Transverse colon (tissue), 4 donors: ENCODE measurements at regions not wholly inside any gene's neighbourhood (a gene's known extent, or its start where the extent isn't known, plus 50 kb on each side); places are given as distances from the start of the nearest gene placed in this dataset.

Source experiments
- DNase-seq: peaks from one replicate; pipeline ENCODE4 v3.0.0-alpha.2; 2019
- H3K27ac ChIP-seq, 4 donors: fragments of 200-600 bp; sonication (generic); 2 replicates each; pipeline ENCODE4 v1.5.1; 2016 to 2018; ENCODE audit warnings: inconsistent platforms in 4 of 4
- H3K27me3 ChIP-seq: fragments of 200-600 bp; sonication (generic); 2 replicates; pipeline ENCODE4 v1.5.1; 2017; ENCODE audit warnings: inconsistent platforms
- H3K36me3 ChIP-seq, 4 donors: fragments of 200-600 bp; sonication (generic); 2 replicates each; pipeline ENCODE4 v1.5.1; 2017 to 2019; ENCODE audit warnings: inconsistent platforms in 4 of 4
- H3K4me1 ChIP-seq, 4 donors: fragments of 200-600 bp; sonication (generic); 2 replicates each; pipeline ENCODE4 v1.5.1; 2017 to 2020; ENCODE audit warnings: inconsistent platforms in 4 of 4
- H3K4me3 ChIP-seq, 4 donors: fragments of 200-600 bp; sonication (generic); 1 replicate in 1 of 4; 2 replicates in 3 of 4; pipeline versions ENCODE4 v1.5.1 to v1.6.1; 2017 to 2019; ENCODE audit warnings: inconsistent platforms in 4 of 4
- H3K9me3 ChIP-seq, 2 donors: fragments of 200-600 bp; sonication (generic); 2 replicates each; pipeline ENCODE4 v1.5.1; 2017 to 2019; ENCODE audit warnings: inconsistent platforms in 2 of 2
- CTCF ChIP-seq, 5 experiments: fragments of 200-600 bp in 3 of 5; fragments of 450-650 bp in 2 of 5; sonication (generic) in 3 of 5; IDR thresholded peaks; 1 replicate in 2 of 5; 2 replicates in 3 of 5; pipeline ENCODE4 v1.5.1; 2016 to 2017; ENCODE audit warnings: antibody characterized with exemption in 5 of 5, inconsistent platforms in 3 of 5, mild to moderate bottlenecking in 2 of 5, moderate library complexity in 1 of 5
- EP300 ChIP-seq: sonication (generic); formaldehyde crosslinking; IDR thresholded peaks from one replicate; pipeline ENCODE4 v1.6.1; 2017; ENCODE audit warnings: antibody characterized with exemption, low read depth
- POLR2A ChIP-seq: fragments of 450-650 bp; IDR thresholded peaks from one replicate; pipeline ENCODE4 v1.6.1; 2016; ENCODE audit warnings: antibody characterized with exemption, mild to moderate bottlenecking, moderate library complexity
- POLR2AphosphoS5 ChIP-seq, 3 donors: sonication (generic); formaldehyde crosslinking; IDR thresholded peaks; one replicate each; pipeline ENCODE4 v1.6.1; 2016; ENCODE audit warnings: antibody characterized with exemption in 3 of 3
- WGBS, 2 donors: methylation state at CpG; one replicate each; pipeline ENCODE4 v1.1.5; 2018; ENCODE audit warnings: low coverage in 1 of 2; 5-methylcytosine and 5-hydroxymethylcytosine counted together
- in situ Hi-C, 4 donors: fragments of 200-750 bp; cut with MboI; loops; one replicate each; pipeline versions ENCODE4 v1.15.0 to v1.15.1; 2017; ENCODE audit warnings: low sequenced_read_pairs in 3 of 4, low pct_ligation_motif_present in 1 of 4, low pct_unique_long_range_greater_than_20kb in 1 of 4
- intact Hi-C: fragments of 100-400 bp; cut with DNase I; formaldehyde crosslinking; loops from one replicate; pipeline ENCODE4 v1.15.1; 2023; ENCODE audit warnings: low total_unique reads

GRCh38 chr7:27367179-27367932 lies 124.8 kb downstream of the EVX1 start:
- Histone ChIP-seq H3K27ac (no peak overlapping the region), H3K36me3 (no peaks in the 10 kb centered on the region), H3K27me3 (no peaks in the 10 kb centered on the region), H3K4me1 (peaks cover 0 to 13% (median 10%) of the 10 kb centered on the region in 4 donors), H3K9me3 (no peaks in the 10 kb centered on the region), H3K4me3 (no peak overlapping the region)
- intact Hi-C loops (no loop called here), in situ Hi-C loops (no loop called here)
- TF ChIP-seq POLR2AphosphoS5 (IDR thresholded peaks at IDR 0.05), result no peak
- no peak for TF ChIP-seq EP300
- TF ChIP-seq CTCF (IDR thresholded peaks at IDR 0.05), result no peak
- TF ChIP-seq POLR2A, result no peak
- 63 to 79% methylated on average over 3 to 4 of the region's 4 CpGs for WGBS, 2 donors
- DNase-seq, result no peak

- Histone ChIP-seq H3K36me3 (no peaks in the 10 kb centered on the region), H3K9me3 (no peaks in the 10 kb centered on the region), H3K4me3 (no peak overlapping the region), H3K27me3 (no peaks in the 10 kb centered on the region), H3K4me1 (peaks cover 0 to 10% (median 6%) of the 10 kb centered on the region in 4 donors), H3K27ac (no peak overlapping the region)
- intact Hi-C loops (no loop called here), in situ Hi-C loops (no loop called here)
- 86 to 87% methylated on average over 4 of the region's 4 CpGs for WGBS, 2 donors
- no peak for DNase-seq
- TF ChIP-seq CTCF (IDR thresholded peaks at IDR 0.05) (no peak), POLR2A (no peak), POLR2AphosphoS5 (IDR thresholded peaks at IDR 0.05) (no peak), EP300 (no peak)
These were observed 125.4 kb downstream of the EVX1 start for GRCh38 chr7:27367933-27368549.

- no peak overlapping the region for H3K4me3 ChIP-seq
- intact Hi-C loops (no loop called here), in situ Hi-C loops (no loop called here)
- peak overlapping the region in 1 of 4 donors; percentile 4 for H3K27ac ChIP-seq
- no peak for TF ChIP-seq EP300
- TF ChIP-seq POLR2A, result no peak
- H3K36me3 ChIP-seq, result no peaks in the 10 kb centered on the region
- no peaks in the 10 kb centered on the region for H3K4me1 ChIP-seq
- H3K27me3 ChIP-seq, result no peaks in the 10 kb centered on the region
- no peaks in the 10 kb centered on the region for H3K9me3 ChIP-seq
- 67 to 73% methylated on average over 5 to 6 of the region's 6 CpGs for WGBS, 2 donors
- no peak for DNase-seq
These were observed 132.6 kb downstream of the EVX1 start for GRCh38 chr7:27374958-27375841.

GRCh38 chr7:27375958-27376357 lies 133.4 kb downstream of the EVX1 start:
- no peaks in the 10 kb centered on the region for H3K4me1 ChIP-seq
- TF ChIP-seq EP300 (no peak), POLR2A (no peak), POLR2AphosphoS5 (IDR thresholded peaks at IDR 0.05) (no peak), CTCF (IDR thresholded peaks at IDR 0.05) (no peak)
- H3K27ac ChIP-seq, result peak overlapping the region in 1 of 4 donors; percentile 4
- no peak for DNase-seq
- no peaks in the 10 kb centered on the region for H3K9me3 ChIP-seq
- H3K4me3 ChIP-seq, result no peak overlapping the region
- in situ Hi-C loops (no loop called here), intact Hi-C loops (no loop called here)
- WGBS, 2 donors, result 55 to 97% methylated on average over 4 to 5 of the region's 5 CpGs
- H3K36me3 ChIP-seq, result no peaks in the 10 kb centered on the region
- H3K27me3 ChIP-seq, result no peaks in the 10 kb centered on the region
